DOHH2 (cell line): ENCODE measurements at regions not wholly inside any gene's neighbourhood (a gene's known extent, or its start where the extent isn't known, plus 50 kb on each side); places are given as distances from the start of the nearest gene placed in this dataset.

Experiments used
- H3F3A ChIP-seq: fragments of 200-600 bp; sonication (generic), shearing (Covaris generic); 2 replicates; pipeline ENCODE4 v1.6.0; 2016; ENCODE audit warnings: antibody characterized with exemption, mild to moderate bottlenecking; ENCODE audit not compliant: control insufficient read depth, insufficient read depth
- H3K27ac ChIP-seq: fragments of 200-600 bp; sonication (generic); 2 replicates; pipeline ENCODE4 v1.5.1; 2014; ENCODE audit warnings: low read depth, mild to moderate bottlenecking, low read length, moderate library complexity
- H3K27me3 ChIP-seq: fragments of 200-600 bp; sonication (generic); 2 replicates; pipeline ENCODE4 v1.6.1; 2014; ENCODE audit warnings: mild to moderate bottlenecking, low read length, mixed read lengths; ENCODE audit not compliant: control insufficient read depth
- H3K36me3 ChIP-seq: fragments of 200-600 bp; sonication (generic); 2 replicates; pipeline ENCODE4 v1.6.1; 2014; ENCODE audit warnings: mild to moderate bottlenecking, low read length, moderate library complexity, mixed read lengths; ENCODE audit not compliant: control insufficient read depth
- H3K4me1 ChIP-seq: fragments of 200-600 bp; sonication (generic); 2 replicates; pipeline ENCODE4 v1.6.1; 2014; ENCODE audit warnings: mild to moderate bottlenecking, low read length, mixed read lengths; ENCODE audit not compliant: control insufficient read depth
- H3K4me2 ChIP-seq: fragments of 200-600 bp; sonication (generic); 2 replicates; pipeline ENCODE4 v1.6.0; 2014; ENCODE audit warnings: mild to moderate bottlenecking, low read length, moderate library complexity
- H3K4me3 ChIP-seq: fragments of 200-600 bp; sonication (generic); 2 replicates; pipeline ENCODE4 v1.5.1; 2014; ENCODE audit warnings: mild to moderate bottlenecking, low read length, mixed read lengths
- H3K79me2 ChIP-seq: fragments of 200-600 bp; sonication (generic); 2 replicates; pipeline ENCODE4 v1.6.1; 2014; ENCODE audit warnings: mild to moderate bottlenecking, low read length, mixed read lengths; ENCODE audit not compliant: control insufficient read depth
- H3K9me2 ChIP-seq: fragments of 200-600 bp; sonication (generic); replicated peaks from 2 replicates; pipeline ENCODE4 v1.6.1; 2014; ENCODE audit warnings: mild to moderate bottlenecking, low read length, mixed read lengths; ENCODE audit not compliant: control insufficient read depth
- H3K9me3 ChIP-seq: fragments of 200-600 bp; sonication (generic); 2 replicates; pipeline ENCODE4 v1.6.1; 2014; ENCODE audit warnings: antibody characterized with exemption, low read length, mixed read lengths; ENCODE audit not compliant: control insufficient read depth, insufficient read depth
- H4K20me1 ChIP-seq: fragments of 200-600 bp; sonication (generic); 2 replicates; pipeline ENCODE4 v1.6.0; 2014; ENCODE audit warnings: low read depth, mild to moderate bottlenecking, antibody characterized with exemption, low read length, moderate library complexity; ENCODE audit not compliant: control insufficient read depth, insufficient read depth
- CTCF ChIP-seq: fragments of 200-600 bp; sonication (generic); IDR thresholded peaks from one replicate; pipeline ENCODE4 v1.5.1; 2014; ENCODE audit warnings: antibody characterized with exemption, mild to moderate bottlenecking, low read depth, low read length; ENCODE audit not compliant: poor library complexity, severe bottlenecking
- EZH2phosphoT487 ChIP-seq: fragments of 200-600 bp; sonication (generic); IDR thresholded peaks from 2 replicates; pipeline ENCODE4 v1.6.1; 2017; ENCODE audit warnings: borderline replicate concordance, mild to moderate bottlenecking, antibody characterized with exemption, low read length, moderate library complexity, mixed read lengths

GRCh38 chr10:62985807-62986600, 147.1 kb upstream of the NRBF2 start:
- Histone ChIP-seq H3F3A (no peaks in the 10 kb centered on the region), H3K27me3 (no peaks in the 10 kb centered on the region), H3K4me3 (no peak overlapping the region), H3K9me2 (no peaks in the 10 kb centered on the region), H3K79me2 (no peaks in the 10 kb centered on the region), H3K27ac (no peak overlapping the region), H3K4me2 (no peak overlapping the region), H4K20me1 (no peaks in the 10 kb centered on the region), H3K36me3 (no peaks in the 10 kb centered on the region), H3K9me3 (no peaks in the 10 kb centered on the region), H3K4me1 (0 out of 2 replicates have a peak, but pooled peaks cover 3% of the 10 kb centered on the region)
- TF ChIP-seq EZH2phosphoT487 (no peak), CTCF (no peak)

GRCh38 chr10:62981096-62981495, 152.0 kb upstream of the NRBF2 start:
- no peaks in the 10 kb centered on the region for H3K9me2 ChIP-seq
- no peak overlapping the region for H3K4me2 ChIP-seq
- no peaks in the 10 kb centered on the region for H3K79me2 ChIP-seq
- no peak overlapping the region for H3K4me3 ChIP-seq
- no peaks in the 10 kb centered on the region for H4K20me1 ChIP-seq
- H3K27ac ChIP-seq: no peak overlapping the region
- H3F3A ChIP-seq: no peaks in the 10 kb centered on the region
- no peaks in the 10 kb centered on the region for H3K9me3 ChIP-seq
- H3K4me1 ChIP-seq: 0 out of 2 replicates have a peak, but pooled peaks cover 3% of the 10 kb centered on the region
- TF ChIP-seq CTCF (no peak), EZH2phosphoT487 (no peak)
- H3K36me3 ChIP-seq: no peaks in the 10 kb centered on the region
- no peaks in the 10 kb centered on the region for H3K27me3 ChIP-seq

- TF ChIP-seq CTCF (no peak), EZH2phosphoT487 (no peak)
- Histone ChIP-seq H3K79me2 (no peaks in the 10 kb centered on the region), H3K27me3 (no peaks in the 10 kb centered on the region), H4K20me1 (no peaks in the 10 kb centered on the region), H3K4me1 (0 out of 2 replicates have a peak, but pooled peaks cover 3% of the 10 kb centered on the region), H3K4me3 (no peak overlapping the region), H3K36me3 (no peaks in the 10 kb centered on the region), H3F3A (no peaks in the 10 kb centered on the region), H3K4me2 (no peak overlapping the region), H3K9me2 (no peaks in the 10 kb centered on the region), H3K27ac (no peak overlapping the region), H3K9me3 (no peaks in the 10 kb centered on the region)
Observed at GRCh38 chr10:62980687-62981086, 152.4 kb upstream of the NRBF2 start.
